Trophoblast cell (in vitro differentiated cells and primary cell): ENCODE measurements at regions not wholly inside any gene's neighbourhood (a gene's known extent, or its start where the extent isn't known, plus 50 kb on each side); places are given as distances from the start of the nearest gene placed in this dataset.

Source experiments
- DNase-seq, 2 donors: peaks; one replicate each; pipeline ENCODE4 v3.0.0-alpha.2; 2016
- H2AFZ ChIP-seq: 2 replicates; pipeline ENCODE4 v1.6.1; 2013; ENCODE audit warnings: low read length, moderate library complexity, mild to moderate bottlenecking; ENCODE audit not compliant: insufficient read depth, poor library complexity
- H2AK5ac ChIP-seq: 2 replicates; pipeline ENCODE4 v1.6.1; 2013; ENCODE audit warnings: mild to moderate bottlenecking, low read length
- H2BK120ac ChIP-seq: 2 replicates; pipeline ENCODE4 v1.6.1; 2013; ENCODE audit warnings: low read length, mild to moderate bottlenecking, moderate library complexity; ENCODE audit not compliant: insufficient read depth, poor library complexity
- H2BK12ac ChIP-seq: 2 replicates; pipeline ENCODE4 v1.6.1; 2013; ENCODE audit warnings: mild to moderate bottlenecking, low read length, moderate library complexity
- H2BK5ac ChIP-seq: 2 replicates; pipeline ENCODE4 v1.6.1; 2013; ENCODE audit warnings: low read length, low read depth, moderate library complexity, mild to moderate bottlenecking; ENCODE audit not compliant: poor library complexity
- H3K14ac ChIP-seq: 2 replicates; pipeline ENCODE4 v1.6.1; 2013; ENCODE audit warnings: mild to moderate bottlenecking, low read length
- H3K18ac ChIP-seq: 2 replicates; pipeline ENCODE4 v1.6.1; 2013; ENCODE audit warnings: mild to moderate bottlenecking, low read length
- H3K23ac ChIP-seq: 2 replicates; pipeline ENCODE4 v1.6.1; 2013; ENCODE audit warnings: low read length
- H3K27ac ChIP-seq: 2 replicates; pipeline ENCODE4 v1.5.1; 2013; ENCODE audit warnings: low read depth, mild to moderate bottlenecking, inconsistent platforms, low read length, moderate library complexity
- H3K27me3 ChIP-seq: 2 replicates; pipeline ENCODE4 v1.6.1; 2013; ENCODE audit warnings: inconsistent platforms, mild to moderate bottlenecking, low read length, moderate library complexity; ENCODE audit not compliant: insufficient read depth
- H3K36me3 ChIP-seq, 2 experiments: 1 replicate in 1 of 2; 2 replicates in 1 of 2; pipeline ENCODE4 v1.6.1; 2013; ENCODE audit warnings: low read length in 2 of 2, mild to moderate bottlenecking in 2 of 2, moderate library complexity in 1 of 2; ENCODE audit not compliant: insufficient read depth in 2 of 2, control insufficient read depth in 1 of 2
- H3K4ac ChIP-seq: 2 replicates; pipeline ENCODE4 v1.6.1; 2013; ENCODE audit warnings: low read depth, mild to moderate bottlenecking, low read length, moderate library complexity
- H3K4me1 ChIP-seq, 2 experiments: 1 replicate in 1 of 2; 2 replicates in 1 of 2; pipeline ENCODE4 v1.6.1; 2013; ENCODE audit warnings: low read length in 2 of 2, mild to moderate bottlenecking in 2 of 2, moderate library complexity in 1 of 2; ENCODE audit not compliant: insufficient read depth in 2 of 2, control insufficient read depth in 1 of 2
- H3K4me2 ChIP-seq: 2 replicates; pipeline ENCODE4 v1.6.1; 2013; ENCODE audit warnings: inconsistent platforms, mild to moderate bottlenecking, low read length, moderate library complexity
- H3K4me3 ChIP-seq: 2 replicates; pipeline ENCODE4 v1.5.1; 2013; ENCODE audit warnings: mild to moderate bottlenecking, low read depth, low read length, inconsistent platforms
- H3K79me1 ChIP-seq: one replicate; pipeline ENCODE4 v1.6.1; 2013; ENCODE audit warnings: low read length
- H3K79me2 ChIP-seq: 2 replicates; pipeline ENCODE4 v1.6.1; 2013; ENCODE audit warnings: low read length, mild to moderate bottlenecking; ENCODE audit not compliant: control insufficient read depth, insufficient read depth, poor library complexity
- H3K9ac ChIP-seq: 2 replicates; pipeline ENCODE4 v1.6.1; 2013; ENCODE audit warnings: mild to moderate bottlenecking, low read length
- H3K9me3 ChIP-seq: 2 replicates; pipeline ENCODE4 v1.6.1; 2013; ENCODE audit warnings: low read depth, mild to moderate bottlenecking, control low read depth, inconsistent platforms, low read length; ENCODE audit not compliant: insufficient read depth
- H4K12ac ChIP-seq: 2 replicates; pipeline ENCODE4 v1.6.1; 2013; ENCODE audit warnings: low read depth, mild to moderate bottlenecking, low read length, moderate library complexity
- H4K8ac ChIP-seq: 2 replicates; pipeline ENCODE4 v1.6.1; 2013; ENCODE audit warnings: low read depth, mild to moderate bottlenecking, low read length, moderate library complexity
- H4K91ac ChIP-seq: one replicate; pipeline ENCODE4 v1.6.1; 2013; ENCODE audit warnings: low read depth, mild to moderate bottlenecking, low read length, moderate library complexity
- WGBS: extraction: QIAGEN DNeasy Blood & Tissue Kit; methylation state at CpG from one replicate; pipeline ENCODE4 v1.1.7; 2013; ENCODE audit warnings: missing lambda C conversion rate; ENCODE audit not compliant: insufficient read length, insufficient coverage; ENCODE audit errors: extremely low coverage; 5-methylcytosine and 5-hydroxymethylcytosine counted together

DNA sequence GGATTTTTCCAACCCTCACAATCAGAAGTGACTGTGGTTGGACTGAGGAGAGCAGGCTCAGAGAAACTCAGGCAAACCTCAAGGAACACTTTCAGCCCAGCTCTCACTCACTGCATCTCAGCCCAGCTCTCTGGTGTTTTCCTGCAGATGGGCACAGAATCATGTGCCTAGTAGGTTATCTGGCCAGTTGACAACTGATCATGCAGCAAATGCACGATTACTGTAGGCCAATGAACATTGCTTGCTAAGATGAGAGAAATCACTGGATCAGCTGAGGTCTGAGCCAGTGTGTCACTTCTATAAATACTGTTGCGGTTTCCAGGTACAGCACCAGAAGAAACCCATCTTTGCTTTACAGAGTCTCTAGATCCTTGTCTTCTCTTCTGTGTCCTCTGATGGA lies 540.5 kb downstream of the CD83 start:
- H4K91ac ChIP-seq, result no peak overlapping the region
- H3K4ac ChIP-seq, result no peak overlapping the region
- H3K4me2 ChIP-seq, result no peak overlapping the region
- no peak overlapping the region for H3K14ac ChIP-seq
- no peak overlapping the region for H2BK120ac ChIP-seq
- no peaks in the 10 kb centered on the region for H3K79me2 ChIP-seq
- H2BK12ac ChIP-seq, result no peak overlapping the region
- no peak overlapping the region for H3K27ac ChIP-seq
- H3K23ac ChIP-seq, result no peak overlapping the region
- H3K4me1 ChIP-seq, result peaks cover 3 to 7% of the 10 kb centered on the region in 2 experiments
- H3K4me3 ChIP-seq, result no peak overlapping the region
- H2BK5ac ChIP-seq, result no peak overlapping the region
- H3K27me3 ChIP-seq, result no peaks in the 10 kb centered on the region
- no peak overlapping the region for H2AK5ac ChIP-seq
- no peak for DNase-seq
- H2AFZ ChIP-seq, result no peak overlapping the region
- H3K18ac ChIP-seq, result no peak overlapping the region
- H4K12ac ChIP-seq, result no peak overlapping the region
- H3K9me3 ChIP-seq, result no peaks in the 10 kb centered on the region
- H4K8ac ChIP-seq, result no peak overlapping the region
- no CpG with 5 or more reads among the region's 2 CpGs for WGBS
- H3K36me3 ChIP-seq, result no peaks in the 10 kb centered on the region
- no peaks in the 10 kb centered on the region for H3K79me1 ChIP-seq
- H3K9ac ChIP-seq, result no peak overlapping the region

DNA sequence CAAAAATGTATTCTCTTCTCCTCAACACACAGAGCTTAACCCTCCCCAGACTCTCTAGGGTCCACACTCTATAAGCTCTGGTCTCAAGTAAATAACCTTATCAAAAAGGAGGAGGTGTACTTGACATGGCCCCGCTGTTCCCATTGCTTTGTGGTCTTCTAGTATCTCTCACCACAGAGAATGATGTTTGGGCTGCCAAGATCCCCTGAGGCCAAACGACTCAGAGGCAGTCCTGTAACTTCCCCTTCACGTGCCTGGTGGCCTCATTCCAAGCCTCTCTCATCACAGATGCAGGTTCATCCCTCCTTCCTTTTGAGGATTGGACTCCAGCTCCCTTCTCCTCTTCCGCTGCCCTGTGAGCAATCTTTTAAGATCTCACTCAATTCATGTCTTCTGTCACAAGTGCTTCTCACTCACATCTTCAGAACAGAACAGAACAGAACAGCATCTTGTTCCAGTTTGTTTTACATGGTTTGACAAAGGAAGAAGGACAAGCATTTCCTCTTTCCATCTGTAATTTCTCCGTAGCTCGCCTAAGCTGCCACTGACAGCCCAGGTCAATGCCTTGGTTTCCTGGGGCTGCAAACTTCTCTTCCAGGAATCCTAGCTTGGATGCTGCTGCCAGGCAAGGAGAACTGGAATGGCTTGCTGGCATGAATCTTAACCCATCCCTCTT lies 541.5 kb downstream of the CD83 start:
- Histone ChIP-seq H3K23ac (no peak overlapping the region), H3K79me2 (no peaks in the 10 kb centered on the region), H4K8ac (no peak overlapping the region), H2BK120ac (no peak overlapping the region), H2BK5ac (no peak overlapping the region), H3K36me3 (no peaks in the 10 kb centered on the region), H2AFZ (no peak overlapping the region), H3K9me3 (no peaks in the 10 kb centered on the region), H3K4me3 (no peak overlapping the region), H2BK12ac (no peak overlapping the region), H3K9ac (no peak overlapping the region), H3K18ac (no peak overlapping the region), H3K79me1 (no peaks in the 10 kb centered on the region), H3K4me1 (peaks cover 3 to 7% of the 10 kb centered on the region in 2 experiments), H3K27me3 (no peaks in the 10 kb centered on the region), H3K27ac (no peak overlapping the region), H4K12ac (no peak overlapping the region), H3K4ac (no peak overlapping the region), H3K4me2 (no peak overlapping the region), H4K91ac (no peak overlapping the region), H3K14ac (no peak overlapping the region), H2AK5ac (no peak overlapping the region)
- WGBS, result no CpG with 5 or more reads among the region's 6 CpGs
- DNase-seq, result peak; percentile 91 to 93

DNA sequence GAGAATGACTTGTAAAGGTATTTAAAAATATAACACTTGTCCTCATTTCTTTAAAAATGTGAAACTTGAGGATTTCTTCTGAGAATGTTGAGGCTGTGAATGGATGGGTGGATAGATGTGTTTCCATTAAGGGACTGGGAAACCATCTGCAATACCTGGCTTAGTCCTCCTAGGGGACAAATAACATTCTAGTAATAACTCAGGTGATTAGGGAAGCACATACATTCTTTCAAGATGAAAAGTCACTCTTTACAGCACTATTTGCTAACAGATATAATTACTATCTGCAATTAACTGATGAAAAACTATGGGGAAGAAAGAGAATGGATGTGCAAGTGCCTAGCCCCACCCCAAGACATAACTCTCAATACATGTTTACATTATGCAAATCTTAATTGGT lies 542.3 kb downstream of the CD83 start:
- H2AFZ ChIP-seq, result no peak overlapping the region
- no peak overlapping the region for H2BK12ac ChIP-seq
- H2AK5ac ChIP-seq, result no peak overlapping the region
- H3K4me3 ChIP-seq, result no peak overlapping the region
- H3K27me3 ChIP-seq, result no peaks in the 10 kb centered on the region
- no peaks in the 10 kb centered on the region for H3K36me3 ChIP-seq
- H3K14ac ChIP-seq, result no peak overlapping the region
- H2BK120ac ChIP-seq, result no peak overlapping the region
- no peak overlapping the region for H4K91ac ChIP-seq
- no peak overlapping the region for H4K8ac ChIP-seq
- H3K4ac ChIP-seq, result no peak overlapping the region
- no peaks in the 10 kb centered on the region for H3K79me2 ChIP-seq
- H3K9ac ChIP-seq, result no peak overlapping the region
- no peak overlapping the region for H3K23ac ChIP-seq
- no peak overlapping the region for H3K18ac ChIP-seq
- no peak overlapping the region for H2BK5ac ChIP-seq
- DNase-seq, result peak in 1 of 2 donors; percentile 72
- H3K4me2 ChIP-seq, result no peak overlapping the region
- no peaks in the 10 kb centered on the region for H3K79me1 ChIP-seq
- H4K12ac ChIP-seq, result no peak overlapping the region
- H3K27ac ChIP-seq, result no peak overlapping the region
- H3K9me3 ChIP-seq, result no peaks in the 10 kb centered on the region
- peaks cover 10 to 15% of the 10 kb centered on the region in 2 experiments for H3K4me1 ChIP-seq

DNA sequence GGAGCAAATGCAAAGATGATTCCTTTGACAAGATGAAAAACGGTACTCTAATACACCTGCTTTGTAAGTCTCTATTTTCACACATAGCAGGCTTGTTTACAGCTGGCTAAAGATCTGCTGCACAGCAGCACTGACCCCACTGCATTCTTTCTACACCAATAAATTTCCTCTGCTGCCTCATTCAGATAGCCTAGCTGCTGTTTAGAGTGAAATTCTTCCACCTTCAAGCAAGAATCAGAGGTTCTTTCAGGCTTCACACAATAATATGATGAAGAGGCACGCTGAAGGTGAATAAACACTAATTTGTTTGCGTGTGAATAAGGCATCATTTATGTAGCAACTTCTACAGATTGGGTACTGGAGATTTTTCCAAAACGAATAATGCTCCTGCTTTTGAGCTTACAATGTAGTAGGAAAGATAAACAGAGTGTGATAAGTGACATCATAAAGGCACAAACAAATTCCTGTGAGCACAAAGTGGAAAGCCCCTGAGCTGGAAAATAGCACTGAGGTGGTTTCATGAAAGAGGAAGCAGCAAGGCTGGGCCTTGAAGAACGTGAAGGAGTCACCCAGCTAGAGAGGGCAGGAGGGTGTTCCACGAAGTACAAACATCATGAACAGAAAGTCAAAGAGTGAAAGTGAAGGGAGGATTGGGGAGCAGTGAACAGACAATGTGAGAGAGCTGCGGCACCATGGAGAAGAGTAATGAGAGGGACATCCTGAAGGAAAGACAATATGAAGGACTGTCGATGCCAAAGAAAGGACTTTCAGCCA lies 543.4 kb downstream of the CD83 start:
- Histone ChIP-seq H3K79me1 (no peaks in the 10 kb centered on the region), H3K23ac (no peak overlapping the region), H3K9me3 (no peaks in the 10 kb centered on the region), H3K4ac (no peak overlapping the region), H3K27me3 (no peaks in the 10 kb centered on the region), H3K4me1 (peaks cover 12 to 17% of the 10 kb centered on the region in 2 experiments), H2BK120ac (no peak overlapping the region), H3K14ac (no peak overlapping the region), H3K36me3 (no peaks in the 10 kb centered on the region), H3K18ac (no peak overlapping the region), H2AK5ac (no peak overlapping the region), H2BK5ac (no peak overlapping the region), H3K4me2 (no peak overlapping the region), H3K27ac (no peak overlapping the region), H4K12ac (no peak overlapping the region), H4K91ac (no peak overlapping the region), H3K79me2 (no peaks in the 10 kb centered on the region), H2AFZ (no peak overlapping the region), H4K8ac (no peak overlapping the region), H3K9ac (no peak overlapping the region), H3K4me3 (no peak overlapping the region), H2BK12ac (no peak overlapping the region)
- no CpG with 5 or more reads among the region's 8 CpGs for WGBS
- peak; percentile 25 to 49 for DNase-seq
